Large intestine (tissue), 3 donors: ENCODE measurements at regions not wholly inside any gene's neighbourhood (a gene's known extent, or its start where the extent isn't known, plus 50 kb on each side); places are given as distances from the start of the nearest gene placed in this dataset.

Experiments used
- DNase-seq, 2 donors: peaks; one replicate each; pipeline versions ENCODE4 v3.0.0 to v3.0.0-alpha.2; 2013
- H3K27ac ChIP-seq: one replicate; pipeline ENCODE4 v1.5.1; 2013; ENCODE audit warnings: low read length
- H3K27me3 ChIP-seq: 2 replicates; pipeline ENCODE4 v1.6.1; 2013; ENCODE audit warnings: low read length; ENCODE audit not compliant: control insufficient read depth, insufficient read depth
- H3K36me3 ChIP-seq: 2 replicates; pipeline ENCODE4 v1.6.1; 2013; ENCODE audit warnings: low read length; ENCODE audit not compliant: control insufficient read depth, insufficient read depth
- H3K4me1 ChIP-seq: one replicate; pipeline ENCODE4 v1.6.1; 2013; ENCODE audit warnings: low read length; ENCODE audit not compliant: control insufficient read depth, insufficient read depth
- H3K4me3 ChIP-seq: one replicate; pipeline ENCODE4 v1.5.1; 2013; ENCODE audit warnings: low read length
- H3K9me3 ChIP-seq: one replicate; pipeline ENCODE4 v1.6.1; 2013; ENCODE audit warnings: mild to moderate bottlenecking, low read depth, low read length, moderate library complexity; ENCODE audit not compliant: control insufficient read depth
- WGBS: methylation state at CpG from one replicate; pipeline ENCODE4 v1.1.5; 2013; ENCODE audit warnings: low lambda C conversion rate; ENCODE audit not compliant: insufficient coverage; 5-methylcytosine and 5-hydroxymethylcytosine counted together

GRCh38 chr5:118687661-118688621 lies 300.4 kb downstream of the DTWD2 start:
- Histone ChIP-seq H3K27me3 (no peaks in the 10 kb centered on the region), H3K27ac (no peak overlapping the region), H3K4me3 (no peak overlapping the region), H3K36me3 (no peaks in the 10 kb centered on the region), H3K4me1 (no peaks in the 10 kb centered on the region), H3K9me3 (no peaks in the 10 kb centered on the region)
- no peak for DNase-seq
- 100% methylated on average over 1 of the region's 5 CpGs for WGBS

- H3K27me3 ChIP-seq = no peaks in the 10 kb centered on the region
- no peaks in the 10 kb centered on the region for H3K36me3 ChIP-seq
- no peaks in the 10 kb centered on the region for H3K9me3 ChIP-seq
- no peak overlapping the region for H3K4me3 ChIP-seq
- WGBS = no CpG with 5 or more reads among the region's 1 CpG
- no peaks in the 10 kb centered on the region for H3K4me1 ChIP-seq
- no peak overlapping the region for H3K27ac ChIP-seq
- DNase-seq = no peak
These were observed 301.2 kb downstream of the DTWD2 start for GRCh38 chr5:118687100-118687499.

GRCh38 chr5:118681655-118682054 lies 306.7 kb downstream of the DTWD2 start:
- DNase-seq = no peak

GRCh38 chr5:118679264-118679940 lies 308.9 kb downstream of the DTWD2 start:
- Histone ChIP-seq H3K27ac (no peak overlapping the region), H3K27me3 (no peaks in the 10 kb centered on the region), H3K36me3 (no peaks in the 10 kb centered on the region), H3K4me1 (no peaks in the 10 kb centered on the region), H3K9me3 (no peaks in the 10 kb centered on the region), H3K4me3 (no peak overlapping the region)
- no peak for DNase-seq
- 47% methylated on average over 2 of the region's 6 CpGs for WGBS

More at GRCh38 chr5:118681655-118682054, 306.7 kb downstream of the DTWD2 start:
- Histone ChIP-seq H3K36me3 (no peaks in the 10 kb centered on the region), H3K4me1 (no peaks in the 10 kb centered on the region), H3K9me3 (no peaks in the 10 kb centered on the region), H3K27ac (no peak overlapping the region), H3K4me3 (no peak overlapping the region), H3K27me3 (no peaks in the 10 kb centered on the region)
- 100% methylated on average over 1 of the region's 2 CpGs for WGBS

GRCh38 chr5:118678746-118679145 lies 309.6 kb downstream of the DTWD2 start:
- DNase-seq = no peak
- Histone ChIP-seq H3K27ac (no peak overlapping the region), H3K36me3 (no peaks in the 10 kb centered on the region), H3K9me3 (no peaks in the 10 kb centered on the region), H3K27me3 (no peaks in the 10 kb centered on the region), H3K4me3 (no peak overlapping the region), H3K4me1 (no peaks in the 10 kb centered on the region)
- no CpG with 5 or more reads among the region's 3 CpGs for WGBS

- WGBS = no CpG with 5 or more reads among the region's 1 CpG
- no peaks in the 10 kb centered on the region for H3K9me3 ChIP-seq
- no peak overlapping the region for H3K27ac ChIP-seq
- DNase-seq = no peak
- no peak overlapping the region for H3K4me3 ChIP-seq
- no peaks in the 10 kb centered on the region for H3K36me3 ChIP-seq
- no peaks in the 10 kb centered on the region for H3K27me3 ChIP-seq
- no peaks in the 10 kb centered on the region for H3K4me1 ChIP-seq
These were observed 313.1 kb downstream of the DTWD2 start for GRCh38 chr5:118675247-118675646.

GRCh38 chr5:118657576-118657975 lies 330.8 kb downstream of the DTWD2 start:
- no peak overlapping the region for H3K4me3 ChIP-seq
- H3K27me3 ChIP-seq = no peaks in the 10 kb centered on the region
- no peaks in the 10 kb centered on the region for H3K4me1 ChIP-seq
- peaks cover 7% of the 10 kb centered on the region for H3K9me3 ChIP-seq
- no peak for DNase-seq
- H3K27ac ChIP-seq = no peak overlapping the region
- no CpG with 5 or more reads among the region's 1 CpG for WGBS
- H3K36me3 ChIP-seq = no peaks in the 10 kb centered on the region

- WGBS = 78% methylated on average over 1 of the region's 1 CpG
These were observed 334.5 kb downstream of the DTWD2 start for GRCh38 chr5:118653872-118654271.

GRCh38 chr5:118653183-118653582 lies 335.2 kb downstream of the DTWD2 start:
- Histone ChIP-seq H3K27me3 (no peaks in the 10 kb centered on the region), H3K4me3 (no peak overlapping the region), H3K9me3 (peaks cover 7% of the 10 kb centered on the region), H3K27ac (no peak overlapping the region), H3K4me1 (peaks cover 3% of the 10 kb centered on the region), H3K36me3 (no peaks in the 10 kb centered on the region)
- WGBS = no CpG with 5 or more reads among the region's 1 CpG
- no peak for DNase-seq

More at GRCh38 chr5:118653872-118654271, 334.5 kb downstream of the DTWD2 start:
- H3K27me3 ChIP-seq = no peaks in the 10 kb centered on the region
- DNase-seq = no peak
- no peaks in the 10 kb centered on the region for H3K4me1 ChIP-seq
- H3K4me3 ChIP-seq = no peak overlapping the region
- no peaks in the 10 kb centered on the region for H3K36me3 ChIP-seq
- no peak overlapping the region for H3K27ac ChIP-seq
- peaks cover 7% of the 10 kb centered on the region for H3K9me3 ChIP-seq

GRCh38 chr5:118651002-118651401 lies 337.3 kb downstream of the DTWD2 start:
- no peak for DNase-seq

More at GRCh38 chr5:118651002-118651401, 337.3 kb downstream of the DTWD2 start:
- no peaks in the 10 kb centered on the region for H3K36me3 ChIP-seq
- H3K27ac ChIP-seq = no peak overlapping the region
- WGBS = no CpG with 5 or more reads among the region's 3 CpGs
- H3K9me3 ChIP-seq = no peaks in the 10 kb centered on the region
- peaks cover 11% of the 10 kb centered on the region for H3K4me1 ChIP-seq
- no peak overlapping the region for H3K4me3 ChIP-seq
- H3K27me3 ChIP-seq = no peaks in the 10 kb centered on the region
